Renal cortex interstitium (tissue), 11 donors: ENCODE measurements at regions not wholly inside any gene's neighbourhood (a gene's known extent, or its start where the extent isn't known, plus 50 kb on each side); places are given as distances from the start of the nearest gene placed in this dataset.

Source experiments
- DNase-seq, 11 donors: peaks; one replicate each; pipeline ENCODE4 v3.0.0-alpha.2; 2013; ENCODE audit warnings: low read depth in 9 of 11, low spot score in 4 of 11; ENCODE audit errors: extremely low read depth in 1 of 11

- DNase-seq, result no peak
Observed at GRCh38 chr10:85147346-85148250, 819.2 kb downstream of the CCSER2 start.

- no peak for DNase-seq
Observed at GRCh38 chr10:85148693-85149640, 820.6 kb downstream of the CCSER2 start.

- no peak for DNase-seq
Observed at GRCh38 chr10:85149766-85150165, 821.4 kb downstream of the CCSER2 start.

DNA sequence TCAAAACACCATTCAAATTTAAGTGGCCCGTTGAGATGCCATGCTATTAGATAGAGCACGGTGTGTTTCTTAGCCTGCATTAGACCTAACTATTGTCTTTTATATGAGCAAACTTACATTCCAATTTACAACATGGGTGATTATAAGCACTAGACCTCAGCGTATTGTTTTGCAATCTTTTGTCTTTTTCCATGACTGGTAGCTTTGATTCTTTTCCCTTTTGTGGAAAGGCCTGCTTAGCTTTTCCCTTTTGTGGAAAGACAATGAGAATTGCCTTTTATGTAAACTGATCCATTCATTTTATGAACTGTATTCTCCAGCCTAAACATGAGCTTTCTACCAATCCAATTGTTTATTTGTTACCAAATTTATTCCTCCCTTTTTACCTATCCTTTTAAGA, 823.1 kb downstream of the CCSER2 start:
- no peak for DNase-seq

- DNase-seq, result no peak
Observed at GRCh38 chr10:85152496-85152895, 824.1 kb downstream of the CCSER2 start.

DNA sequence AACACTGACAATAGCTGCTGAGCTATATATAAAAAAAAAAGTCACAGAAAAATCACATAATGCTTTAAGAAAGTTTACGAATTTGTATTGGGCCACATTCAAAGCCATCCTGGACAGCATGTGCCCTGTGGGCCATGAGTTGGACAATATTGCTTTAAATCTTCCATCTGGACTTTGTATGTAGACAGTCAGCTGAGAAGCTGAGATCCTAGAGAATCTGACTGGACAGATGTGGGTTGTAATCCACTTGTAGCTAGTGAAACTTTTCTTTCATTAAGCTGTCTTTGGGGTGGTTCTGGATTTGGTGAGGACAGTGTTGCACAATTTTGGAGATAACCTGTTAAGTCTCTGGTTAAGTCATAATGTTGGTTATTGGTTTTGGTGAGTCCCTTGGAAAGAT, 824.5 kb downstream of the CCSER2 start:
- DNase-seq, result no peak

DNA sequence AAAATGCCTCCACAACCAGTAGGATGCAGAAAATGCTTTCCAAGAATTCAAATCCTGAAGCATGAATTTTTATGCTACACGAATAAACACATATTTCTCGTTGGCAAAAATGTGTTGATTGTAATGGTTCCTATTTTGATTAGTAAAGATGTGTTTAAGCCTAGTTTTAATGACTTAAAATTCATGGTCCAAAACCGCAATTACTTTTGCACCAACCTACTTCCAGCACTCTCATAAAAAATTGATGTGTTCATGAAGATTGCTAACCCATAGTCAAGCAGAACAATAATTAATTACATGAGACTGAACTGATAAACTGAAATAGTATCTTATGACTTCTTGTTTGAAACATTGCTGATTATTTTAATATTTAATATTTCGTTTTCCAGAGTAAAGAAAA, 828.8 kb downstream of the CCSER2 start:
- no peak for DNase-seq

DNA sequence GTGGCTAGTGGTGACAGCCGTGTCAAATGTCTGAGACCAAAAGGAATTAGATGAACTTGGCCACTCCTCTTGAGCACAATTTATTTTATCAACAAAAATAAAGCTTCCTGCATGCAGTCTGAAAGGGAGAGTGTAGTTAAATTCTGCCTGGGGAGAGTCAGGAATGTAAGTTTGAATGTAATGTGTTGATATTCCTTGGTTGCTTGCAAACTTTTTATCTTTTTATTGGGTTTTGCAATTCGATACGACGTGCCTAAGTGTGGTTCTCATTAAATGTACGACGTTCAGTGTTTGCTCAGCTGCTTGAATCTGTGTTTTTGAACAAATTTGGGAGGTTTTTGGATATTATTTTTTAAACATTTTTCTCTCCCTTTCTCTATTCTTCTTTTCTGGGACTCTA, 839.9 kb downstream of the CCSER2 start:
- no peak for DNase-seq

DNA sequence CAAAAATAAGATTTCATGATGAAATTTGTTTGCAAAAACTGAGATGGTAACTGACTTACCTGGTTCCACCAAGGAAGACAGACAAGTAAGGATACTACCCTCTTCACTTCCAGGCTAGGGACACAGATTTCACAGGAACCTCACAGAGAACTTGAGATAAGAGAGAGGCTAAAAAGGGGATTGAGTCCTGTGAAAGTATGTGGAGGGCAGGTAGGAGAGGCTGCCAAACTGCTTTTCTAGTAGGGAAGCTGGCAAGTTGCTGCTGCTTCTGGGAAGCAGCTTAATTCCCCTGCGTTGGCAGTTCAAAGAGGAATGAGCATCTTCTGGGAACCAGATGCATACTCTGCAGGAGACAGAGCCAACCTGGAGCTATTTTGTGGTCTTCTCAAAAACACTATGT, 841.6 kb downstream of the CCSER2 start:
- DNase-seq, result no peak

GRCh38 chr10:85175635-85176034, 847.2 kb downstream of the CCSER2 start:
- no peak for DNase-seq

- DNase-seq, result no peak
Observed at GRCh38 chr10:85177767-85178166, 849.4 kb downstream of the CCSER2 start.

DNA sequence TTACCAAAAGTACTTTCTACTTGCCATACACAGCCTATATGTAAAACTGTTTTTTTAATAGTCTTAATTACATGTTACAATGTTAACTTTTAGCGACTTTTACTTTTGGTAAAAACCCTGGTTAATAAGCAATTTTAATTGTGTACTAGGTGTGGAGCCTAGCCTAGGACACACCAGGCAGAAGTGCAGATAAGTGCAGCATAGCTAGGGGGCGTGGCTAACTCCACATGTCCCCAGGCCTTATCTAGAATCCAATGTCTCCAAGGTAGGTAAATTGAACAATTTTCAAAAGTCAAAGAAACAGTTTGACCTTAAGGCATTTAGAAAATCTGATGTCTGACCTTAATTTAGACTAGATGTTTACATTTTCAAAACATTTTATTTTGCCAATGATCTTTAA, 858.7 kb downstream of the CCSER2 start:
- no peak for DNase-seq

- DNase-seq, result no peak
Observed at GRCh38 chr10:85188770-85189484, 860.5 kb downstream of the CCSER2 start.

GRCh38 chr10:85193796-85194195, 865.4 kb downstream of the CCSER2 start:
- no peak for DNase-seq

- no peak for DNase-seq
Observed at GRCh38 chr10:85194706-85195105, 866.3 kb downstream of the CCSER2 start.

DNA sequence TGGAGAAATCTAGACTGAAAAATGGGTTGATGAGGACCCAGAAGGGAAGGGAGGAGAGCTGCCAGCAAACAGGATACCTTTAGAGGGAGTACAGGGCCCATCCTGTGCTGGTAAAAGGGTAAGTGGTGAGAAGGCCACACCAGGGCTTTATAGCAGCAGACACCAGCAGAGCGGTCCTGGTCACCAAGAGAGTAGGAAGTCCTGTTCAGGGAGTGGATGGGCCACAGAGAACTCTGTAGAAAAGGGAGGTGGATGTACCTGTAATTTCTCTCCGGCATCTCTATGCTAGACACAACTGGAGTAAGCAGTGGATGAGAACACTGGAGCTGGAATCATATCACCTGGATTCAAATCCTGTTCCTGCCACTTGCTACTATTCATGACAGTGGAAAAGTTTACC, 867.2 kb downstream of the CCSER2 start:
- no peak for DNase-seq

DNA sequence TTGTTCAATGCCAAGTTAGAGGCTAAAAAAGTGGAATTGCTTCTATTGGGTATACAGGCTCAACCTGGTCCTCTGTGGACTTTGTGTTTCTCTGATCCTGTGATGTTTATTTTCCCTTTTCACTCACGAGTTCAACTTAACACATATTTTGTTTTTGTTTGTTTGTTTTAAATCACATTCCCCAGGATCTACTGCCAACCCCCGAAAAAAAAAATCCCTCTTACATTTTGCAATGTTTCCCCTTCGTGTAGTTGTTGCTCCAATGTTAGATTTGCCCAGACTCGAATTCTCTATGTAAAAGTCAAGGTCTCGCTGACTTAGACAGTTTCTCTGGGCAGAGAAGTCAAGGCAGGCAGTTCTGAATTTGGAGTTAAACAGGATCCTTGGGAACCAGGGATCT, 876.4 kb downstream of the CCSER2 start:
- no peak for DNase-seq

DNA sequence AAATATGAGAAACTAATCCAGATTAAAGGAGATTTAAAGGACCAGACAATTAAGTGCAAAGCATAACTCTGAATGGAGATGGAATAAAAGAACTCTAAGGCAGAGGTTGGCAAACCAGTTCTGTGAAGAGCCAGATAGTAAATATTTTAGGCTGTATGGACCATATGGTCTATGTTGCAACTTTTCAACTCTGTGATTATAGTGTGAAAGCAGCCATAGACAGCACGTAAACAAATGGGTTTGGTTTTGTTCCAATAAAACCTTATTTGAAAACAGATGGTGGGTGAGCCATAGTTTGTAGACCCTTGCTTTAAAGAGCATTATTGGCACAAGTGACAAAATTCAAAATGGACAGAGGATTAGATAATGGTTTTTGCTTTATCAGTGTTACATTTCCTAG, 884.1 kb downstream of the CCSER2 start:
- no peak for DNase-seq

- no peak for DNase-seq
Observed at GRCh38 chr10:85213493-85213892, 885.1 kb downstream of the CCSER2 start.
